DMS153 treated with DMSO at 0.1 percent for 48 hours (cell line): ENCODE measurements at regions not wholly inside any gene's neighbourhood (a gene's known extent, or its start where the extent isn't known, plus 50 kb on each side); places are given as distances from the start of the nearest gene placed in this dataset.
"Not testable (repeated sequence)": the region's sequence is repeated elsewhere in the genome, so short reads cannot be mapped to it uniquely, and the experiment has no call there.

Source experiments
- DNase-seq: peaks from one replicate; lab custom pipeline; 2025; ENCODE audit not compliant: unreplicated experiment; lab: John Stamatoyannopoulos, UW

GRCh38 chr2:11877764-11878163 is 131.3 kb downstream of the LPIN1 start:
- no peak for DNase-seq

GRCh38 chr2:11885253-11885652 is 138.8 kb downstream of the LPIN1 start:
- DNase-seq = not testable (repeated sequence)

- not testable (repeated sequence) for DNase-seq
Measured at GRCh38 chr2:11886899-11887298, 140.5 kb downstream of the LPIN1 start.

GRCh38 chr2:11889101-11889850 is 142.8 kb downstream of the LPIN1 start:
- DNase-seq = no peak

- no peak for DNase-seq
Measured at GRCh38 chr2:11889854-11890253, 143.4 kb downstream of the LPIN1 start.

GRCh38 chr2:11891028-11891427 is 144.6 kb downstream of the LPIN1 start:
- DNase-seq = no peak

- no peak for DNase-seq
Measured at GRCh38 chr2:11891671-11892440, 145.4 kb downstream of the LPIN1 start.

GRCh38 chr2:11896386-11896785 is 150.0 kb downstream of the LPIN1 start:
- no peak for DNase-seq

GRCh38 chr2:11898576-11898975 is 152.1 kb downstream of the LPIN1 start:
- DNase-seq = no peak

- DNase-seq = no peak
Measured at GRCh38 chr2:11899264-11899818, 152.9 kb downstream of the LPIN1 start.

- DNase-seq = not testable (repeated sequence)
Measured at GRCh38 chr2:11900891-11901290, 154.5 kb downstream of the LPIN1 start.

- DNase-seq = no peak
Measured at GRCh38 chr2:11901351-11902069, 155.1 kb downstream of the LPIN1 start.

GRCh38 chr2:11903085-11903606 is 156.7 kb downstream of the LPIN1 start:
- no peak for DNase-seq

GRCh38 chr2:11904029-11904428 is 157.6 kb downstream of the LPIN1 start:
- no peak for DNase-seq

GRCh38 chr2:11904941-11905340 is 158.5 kb downstream of the LPIN1 start:
- DNase-seq = no peak

GRCh38 chr2:11907190-11907589 is 160.8 kb downstream of the LPIN1 start:
- no peak for DNase-seq

GRCh38 chr2:11910971-11911370 is 164.5 kb downstream of the LPIN1 start:
- no peak for DNase-seq

GRCh38 chr2:11912980-11913379 is 166.5 kb downstream of the LPIN1 start:
- no peak for DNase-seq

- no peak for DNase-seq
Measured at GRCh38 chr2:11914455-11914854, 168.0 kb downstream of the LPIN1 start.

GRCh38 chr2:11915650-11916049 is 169.2 kb downstream of the LPIN1 start:
- DNase-seq = no peak

GRCh38 chr2:11919953-11920352 is 173.5 kb downstream of the LPIN1 start:
- no peak for DNase-seq
